HG02642 (cell line): ENCODE measurements at regions not wholly inside any gene's neighbourhood (a gene's known extent, or its start where the extent isn't known, plus 50 kb on each side); places are given as distances from the start of the nearest gene placed in this dataset.
"Not testable (repeated sequence)": the region's sequence is repeated elsewhere in the genome, so short reads cannot be mapped to it uniquely, and the experiment has no call there.

ENCODE experiments used
- ATAC-seq: cut with Tn5 transposase; IDR thresholded peaks from one replicate; pipeline ENCODE4 v1.9.1; 2021; ENCODE audit warnings: mild to moderate bottlenecking; ENCODE audit not compliant: unreplicated experiment, poor library complexity

DNA sequence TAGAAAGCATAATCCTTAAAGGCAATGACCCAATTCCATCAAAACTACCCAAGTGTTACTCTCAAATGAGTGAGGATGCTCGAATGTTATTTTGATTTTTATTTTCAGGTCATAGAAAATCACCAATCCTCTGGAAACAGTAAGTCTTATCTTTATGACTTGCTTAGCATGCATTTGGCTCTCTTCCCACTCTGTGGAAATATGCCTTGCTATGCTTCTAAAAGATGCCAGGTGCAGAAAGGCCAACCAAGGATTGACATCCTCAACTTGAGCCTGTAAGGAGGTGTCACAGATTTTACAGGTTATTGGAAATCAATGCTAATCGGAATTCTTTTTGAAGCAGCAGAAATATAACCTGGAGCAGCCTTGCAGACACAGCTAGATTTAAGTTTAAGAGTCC is 543.9 kb upstream of the LINC00305 start:
- ATAC-seq = no peak

DNA sequence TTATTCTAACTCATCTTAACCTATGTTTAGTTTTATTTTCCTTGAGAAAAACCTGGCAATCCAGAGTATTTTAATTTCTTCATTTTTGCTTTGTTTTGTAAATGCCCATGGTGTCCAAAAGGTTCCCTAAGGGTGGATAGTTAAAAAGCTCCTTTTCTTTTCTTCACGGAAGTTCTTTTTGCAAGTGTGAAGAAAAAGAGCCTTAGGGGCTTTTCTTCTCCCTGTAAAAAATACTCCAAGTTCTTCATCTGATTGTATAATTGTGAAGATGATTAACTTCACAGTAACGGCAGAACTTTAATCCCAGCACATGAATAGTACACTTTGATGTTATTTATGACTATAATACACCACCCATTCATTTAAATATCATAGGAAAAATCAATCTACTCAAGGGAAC is 530.2 kb upstream of the LINC00305 start:
- no peak for ATAC-seq

- ATAC-seq = no peak
These were observed 529.2 kb upstream of the LINC00305 start for GRCh38 chr18:64678048-64678447.

DNA sequence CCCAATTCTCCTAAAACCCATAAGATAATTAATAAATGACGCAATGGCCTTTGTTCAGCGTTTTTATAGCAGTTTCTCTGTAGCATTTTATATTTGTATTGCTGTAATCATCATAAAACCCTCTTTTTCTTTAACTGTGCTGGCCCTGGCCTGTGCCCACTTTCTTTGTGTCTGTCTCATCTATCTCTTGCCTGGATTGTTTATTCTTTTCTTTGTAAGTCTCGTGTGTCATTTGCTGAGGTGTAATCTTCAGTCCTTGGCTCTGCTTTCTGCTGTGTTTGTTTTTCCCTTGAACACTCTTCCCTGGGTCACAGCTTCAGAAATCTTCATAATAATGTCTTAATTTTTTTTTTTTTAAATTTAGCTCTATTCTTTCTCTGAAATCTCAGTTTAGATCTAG is 525.8 kb upstream of the LINC00305 start:
- no peak for ATAC-seq

GRCh38 chr18:64671293-64671692 is 522.4 kb upstream of the LINC00305 start:
- ATAC-seq = not testable (repeated sequence)

DNA sequence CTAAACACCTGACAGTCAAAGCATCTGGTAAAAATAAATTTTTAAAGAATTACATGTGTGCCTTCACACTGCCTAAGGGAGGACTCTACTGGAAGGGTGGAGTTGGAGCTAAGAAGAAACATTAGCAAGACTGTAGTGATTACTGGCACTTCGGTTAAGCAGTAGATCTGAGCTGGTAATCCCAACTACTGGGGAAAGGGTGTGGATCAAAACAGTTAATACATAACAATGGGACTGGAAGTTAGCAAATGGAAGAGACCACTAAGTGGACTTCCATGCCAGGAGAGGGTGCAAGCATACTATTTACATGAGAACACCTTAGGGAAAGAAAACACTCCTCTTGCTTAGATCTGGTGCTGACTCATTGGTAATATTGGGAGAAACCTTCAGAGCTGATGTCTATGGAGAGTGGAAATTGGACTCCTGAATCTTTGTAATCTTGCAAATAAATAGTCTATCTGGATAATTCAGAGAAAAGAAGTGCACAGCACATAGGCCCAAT is 519.6 kb upstream of the LINC00305 start:
- no peak for ATAC-seq

- ATAC-seq = no peak
These were observed 514.2 kb upstream of the LINC00305 start for GRCh38 chr18:64663086-64663485.

- no peak for ATAC-seq
These were observed 510.3 kb upstream of the LINC00305 start for GRCh38 chr18:64659196-64659595.

- ATAC-seq = no peak
These were observed 504.2 kb upstream of the LINC00305 start for GRCh38 chr18:64653068-64653467.

GRCh38 chr18:64650068-64650467 is 501.2 kb upstream of the LINC00305 start:
- no peak for ATAC-seq

GRCh38 chr18:64645753-64646152 is 496.9 kb upstream of the LINC00305 start:
- no peak for ATAC-seq

GRCh38 chr18:64639536-64639935 is 490.6 kb upstream of the LINC00305 start:
- no peak for ATAC-seq

DNA sequence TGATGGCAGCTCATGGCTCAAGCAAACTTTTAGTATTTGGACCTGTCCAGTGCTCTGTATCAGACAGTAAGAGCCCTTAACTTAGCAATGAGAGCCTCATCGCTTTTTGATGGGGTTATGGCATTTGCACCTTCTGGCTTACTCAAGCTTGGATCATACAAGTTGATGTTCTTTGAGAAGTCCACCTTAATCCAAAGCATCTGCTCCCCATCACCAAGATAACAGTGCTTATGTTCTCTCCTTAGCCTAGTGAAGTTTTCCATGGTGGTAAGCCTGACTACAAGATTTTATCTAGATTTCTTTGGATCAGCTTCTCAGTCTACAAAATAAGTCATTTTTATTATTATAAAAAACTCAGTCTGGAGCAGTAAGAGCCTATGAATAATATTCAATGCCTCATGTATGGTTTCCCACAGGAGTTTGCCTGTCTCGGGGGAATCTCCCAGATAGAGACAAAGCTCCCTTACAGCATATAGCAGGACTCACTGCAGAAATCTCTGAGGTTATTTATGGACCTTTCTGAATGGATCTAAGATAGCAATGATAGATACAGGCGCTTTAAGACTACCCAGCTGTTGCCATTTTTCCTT is 472.2 kb upstream of the LINC00305 start:
- ATAC-seq = no peak

DNA sequence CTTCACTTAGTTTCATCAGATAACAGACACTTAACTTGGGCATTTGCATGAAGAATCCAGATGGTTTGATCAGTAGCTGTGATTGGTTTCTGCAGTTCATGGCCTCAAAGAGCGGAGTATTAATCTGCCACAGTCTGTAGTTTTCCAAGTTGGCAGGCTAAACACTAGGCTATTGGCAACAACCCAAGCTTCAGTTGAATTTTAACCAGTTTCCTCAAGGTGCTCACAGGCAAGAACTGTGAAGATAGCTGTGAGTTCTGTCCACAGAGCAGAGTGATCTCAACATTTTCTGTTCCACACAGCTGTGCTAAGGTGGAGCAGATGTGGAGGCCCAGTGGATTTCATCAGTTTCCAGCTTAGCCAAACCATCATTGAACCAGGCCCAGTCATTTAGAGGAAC is 469.5 kb upstream of the LINC00305 start:
- no peak for ATAC-seq

- ATAC-seq = no peak
These were observed 466.1 kb upstream of the LINC00305 start for GRCh38 chr18:64615021-64615420.

- no peak for ATAC-seq
These were observed 465.6 kb upstream of the LINC00305 start for GRCh38 chr18:64614446-64614845.

DNA sequence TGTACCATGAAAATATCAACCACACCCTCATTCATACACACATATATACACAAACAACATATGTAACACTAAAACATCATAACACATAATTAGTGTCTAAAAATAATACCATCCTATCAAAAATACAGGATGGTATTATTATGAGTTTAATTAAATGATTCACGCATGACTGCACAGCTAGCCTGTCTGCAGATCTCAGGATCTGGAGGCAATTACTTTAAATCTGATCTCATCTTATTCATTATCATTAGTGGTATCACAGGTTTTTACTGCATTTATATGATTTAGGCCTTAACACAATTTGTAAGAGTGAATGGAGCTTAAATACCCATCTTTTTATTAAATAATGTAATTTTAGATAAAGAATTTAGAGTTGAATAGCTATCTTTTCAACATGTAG is 443.4 kb upstream of the LINC00305 start:
- ATAC-seq = no peak

DNA sequence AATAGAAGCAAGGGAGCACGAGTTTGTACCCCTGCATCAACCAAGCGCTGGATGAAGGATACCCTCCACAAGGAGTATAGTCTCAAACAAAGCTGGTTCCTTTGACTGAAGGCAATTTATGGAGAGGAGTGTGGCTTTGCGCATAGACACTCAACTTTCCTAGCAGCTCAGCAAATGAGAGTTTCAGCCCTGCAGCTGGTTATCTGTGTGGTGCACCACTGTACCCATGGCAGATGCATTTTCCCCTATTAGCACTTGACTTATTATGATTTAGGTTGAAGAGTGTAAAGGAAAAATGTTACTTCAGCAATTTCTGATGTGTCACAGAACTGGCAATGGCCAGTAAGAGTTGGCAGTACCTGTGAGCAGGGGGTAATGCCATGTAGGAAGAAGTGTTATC is 440.1 kb upstream of the LINC00305 start:
- ATAC-seq = no peak

- no peak for ATAC-seq
These were observed 417.6 kb upstream of the LINC00305 start for GRCh38 chr18:64566456-64566855.

DNA sequence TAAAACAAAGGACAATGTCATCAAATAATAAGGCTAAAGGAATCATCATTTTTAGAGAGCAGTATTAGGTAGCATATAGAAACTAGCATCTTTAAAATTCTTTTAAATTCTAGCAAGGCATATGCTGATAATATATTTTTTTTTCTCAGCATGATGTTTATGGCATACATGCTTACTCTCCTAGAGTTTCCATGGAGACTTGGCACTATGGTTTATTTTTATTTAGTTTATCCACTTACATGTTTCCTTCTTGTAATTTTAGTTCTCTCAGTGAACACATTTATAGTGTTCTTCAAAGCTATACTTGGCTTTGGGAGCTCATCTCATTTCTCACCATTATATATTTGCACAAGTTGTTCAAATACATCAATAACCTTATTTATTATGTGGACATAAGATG is 413.8 kb upstream of the LINC00305 start:
- no peak for ATAC-seq

- ATAC-seq = no peak
These were observed 397.6 kb upstream of the LINC00305 start for GRCh38 chr18:64546451-64546850.

DNA sequence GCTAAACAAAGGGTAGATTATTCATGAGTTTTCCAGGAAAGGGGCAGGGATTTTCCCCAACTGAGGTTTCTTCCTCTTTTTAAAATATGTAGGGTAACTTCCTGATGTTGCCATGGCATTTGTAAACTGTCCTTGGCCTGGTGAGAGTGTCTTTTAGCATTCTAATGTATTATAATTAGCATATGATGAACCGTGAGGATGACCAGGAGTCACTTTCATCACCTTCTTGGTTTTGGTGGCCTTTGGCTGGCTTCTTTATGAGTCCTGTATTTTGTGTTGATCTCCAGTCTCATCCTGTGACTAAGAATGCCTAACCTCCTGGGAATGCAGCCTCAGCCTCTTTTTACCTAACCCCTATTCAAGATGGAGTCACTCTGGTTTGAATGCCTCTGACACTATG is 391.0 kb upstream of the LINC00305 start:
- ATAC-seq = no peak

DNA sequence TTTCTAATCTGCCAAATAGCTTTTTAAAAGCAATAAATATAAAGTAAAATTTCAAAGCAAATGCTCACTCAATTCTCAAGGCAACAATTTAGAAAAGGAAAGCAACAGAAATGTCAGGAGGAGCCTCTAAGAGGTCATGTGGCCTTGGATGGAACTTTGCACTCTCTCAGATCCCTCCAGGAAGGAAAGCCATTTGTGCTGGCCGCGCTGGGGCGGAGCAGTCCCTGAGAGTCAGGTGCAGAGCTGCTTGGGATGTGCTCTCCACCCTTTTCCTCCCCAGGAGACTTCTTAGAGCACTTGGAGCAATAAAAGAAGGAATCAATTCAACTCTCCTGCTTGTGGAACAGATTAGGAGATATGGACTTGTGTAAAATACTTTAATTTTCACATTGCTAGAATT is 379.8 kb upstream of the LINC00305 start:
- no peak for ATAC-seq
